Activated gamma-delta T cell treated with anti-CD3 and anti-CD28 coated beads, Interleukin-2, amount 50 U/mL, for 16 hours (primary cell): ENCODE measurements at regions not wholly inside any gene's neighbourhood (a gene's known extent, or its start where the extent isn't known, plus 50 kb on each side); places are given as distances from the start of the nearest gene placed in this dataset.

Experiments
- DNase-seq: peaks from one replicate; pipeline ENCODE4 v3.0.0-alpha.2; 2020; ENCODE audit warnings: low read depth

DNA sequence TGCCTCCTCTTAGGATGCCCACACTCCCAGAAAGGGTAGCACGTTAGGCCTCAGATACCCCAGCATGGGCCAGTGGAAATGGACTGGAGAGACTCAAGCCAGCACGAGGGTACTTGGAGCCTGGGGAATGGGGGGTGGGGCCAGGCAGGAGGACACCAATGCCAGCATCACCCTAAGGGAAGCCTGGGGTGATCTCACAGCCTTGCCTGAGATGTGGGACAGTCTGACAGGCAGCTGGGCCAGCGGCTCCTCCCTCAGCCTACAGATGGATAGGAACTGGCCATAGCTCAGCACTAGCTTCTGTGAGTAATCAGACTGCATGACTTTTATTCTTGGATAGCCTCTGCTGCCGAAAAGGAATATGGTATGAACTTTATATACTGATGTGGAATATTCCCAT, 59.6 kb upstream of the MRPS22 start:
- no peak for DNase-seq

GRCh38 chr3:139285691-139286090, 58.1 kb upstream of the MRPS22 start:
- no peak for DNase-seq

DNA sequence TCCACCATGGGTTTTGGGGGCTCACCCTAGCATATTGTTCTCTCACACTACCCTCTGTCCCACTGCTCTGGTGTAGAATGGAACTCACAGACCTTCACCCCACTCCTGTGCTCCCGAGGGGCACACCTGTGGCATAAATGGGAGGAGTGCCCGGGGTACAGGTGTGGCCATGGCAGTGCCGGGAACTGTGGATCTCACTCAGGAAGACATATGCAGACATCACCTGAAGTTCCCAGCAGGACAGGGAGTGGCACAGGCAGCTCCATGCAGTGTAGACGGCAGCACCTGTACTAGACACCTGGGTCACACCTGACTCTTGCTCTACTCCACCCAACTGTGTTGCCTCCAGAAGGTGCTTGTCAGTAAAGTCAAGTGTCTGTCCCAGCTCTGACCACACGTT, 57.6 kb upstream of the MRPS22 start:
- no peak for DNase-seq

- no peak for DNase-seq
Measured at GRCh38 chr3:139286825-139287224, 57.0 kb upstream of the MRPS22 start.

GRCh38 chr3:139287557-139287956, 56.3 kb upstream of the MRPS22 start:
- no peak for DNase-seq

DNA sequence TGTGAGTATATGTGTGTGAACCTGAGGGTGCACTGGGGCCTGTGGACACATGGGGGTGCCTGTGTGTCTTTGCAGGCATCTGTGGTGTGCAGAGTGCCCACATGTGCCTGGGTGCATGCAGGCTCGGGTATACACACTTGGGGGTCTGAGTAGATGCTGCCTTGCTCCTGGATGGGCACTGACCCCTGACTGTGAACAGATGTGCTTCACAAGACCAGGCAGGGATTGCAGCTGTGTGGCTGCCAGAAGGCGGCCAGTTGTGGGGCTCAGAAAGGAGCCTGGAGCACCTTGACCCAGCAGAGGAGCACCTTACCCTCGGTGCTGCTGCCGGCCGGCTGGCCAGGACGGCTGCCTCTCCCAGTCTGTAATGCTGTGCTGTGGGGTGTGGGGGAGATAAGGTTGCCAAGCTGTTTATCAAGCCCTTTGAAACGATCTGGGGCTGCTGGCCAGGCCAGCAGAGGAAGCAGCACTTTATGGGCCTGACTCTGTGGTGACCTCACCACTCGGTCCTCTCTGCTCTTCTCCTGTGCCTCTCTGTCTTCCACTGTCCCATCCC, 55.5 kb upstream of the MRPS22 start:
- no peak for DNase-seq

- no peak for DNase-seq
Measured at GRCh38 chr3:139289860-139290524, 53.8 kb upstream of the MRPS22 start.

- no peak for DNase-seq
Measured at GRCh38 chr3:139291276-139292051, 52.4 kb upstream of the MRPS22 start.

DNA sequence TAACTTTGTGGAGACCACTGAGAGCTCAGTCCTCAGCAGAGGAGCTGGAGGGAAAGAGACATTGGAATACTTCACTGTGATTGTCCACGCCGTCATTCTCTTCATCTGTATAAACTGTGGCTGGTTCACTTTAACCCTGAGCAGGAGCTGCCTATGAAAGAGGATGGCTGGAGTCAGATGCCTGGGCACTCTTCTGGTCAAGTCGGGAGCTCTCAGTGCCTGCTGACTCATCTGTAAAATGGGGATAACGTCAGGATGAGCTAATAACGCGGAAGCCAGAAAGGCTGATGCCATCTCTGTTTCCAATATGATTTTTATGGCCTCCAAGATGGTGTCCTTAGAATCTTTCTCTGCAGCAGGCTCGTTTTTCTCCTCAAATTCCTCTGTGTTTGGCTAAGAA, 51.6 kb upstream of the MRPS22 start:
- no peak for DNase-seq

- no peak for DNase-seq
Measured at GRCh38 chr3:139292711-139293664, 50.8 kb upstream of the MRPS22 start.

- no peak for DNase-seq
Measured at GRCh38 chr3:139293665-139294023, 50.2 kb upstream of the MRPS22 start.
